Cerebellar nuclear complex (tissue), 1 donor: ENCODE measurements at regions not wholly inside any gene's neighbourhood (a gene's known extent, or its start where the extent isn't known, plus 50 kb on each side); places are given as distances from the start of the nearest gene placed in this dataset.

Experiments
- DNase-seq, 2 experiments: peaks; one replicate each; lab custom pipeline; 2025; lab: John Stamatoyannopoulos, UW

DNA sequence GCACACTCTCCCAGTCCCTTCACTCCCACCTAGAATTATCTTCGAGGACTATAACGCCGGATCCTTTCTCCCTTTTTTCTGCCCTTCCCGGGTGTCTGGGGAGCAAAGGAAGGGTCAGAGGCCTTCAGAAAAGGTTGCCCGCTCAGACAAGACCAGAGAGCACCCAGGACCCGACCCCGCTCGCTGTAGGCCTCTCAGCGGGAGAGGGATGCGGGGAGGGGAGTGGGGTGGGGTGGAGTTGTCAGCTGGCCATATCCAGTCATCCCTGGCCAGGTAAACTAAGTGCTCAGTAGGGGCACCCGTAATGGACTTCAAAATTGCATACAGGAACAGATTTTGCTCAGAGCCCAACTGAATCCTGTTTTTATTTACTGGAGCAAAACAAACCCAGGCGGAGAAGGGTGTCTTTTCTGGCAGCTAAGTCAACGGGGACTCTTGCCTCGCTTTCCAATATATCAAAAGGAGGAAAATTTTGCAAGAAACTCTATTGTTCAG, 65.0 kb downstream of the NOL4 start:
- DNase-seq, result no peak

DNA sequence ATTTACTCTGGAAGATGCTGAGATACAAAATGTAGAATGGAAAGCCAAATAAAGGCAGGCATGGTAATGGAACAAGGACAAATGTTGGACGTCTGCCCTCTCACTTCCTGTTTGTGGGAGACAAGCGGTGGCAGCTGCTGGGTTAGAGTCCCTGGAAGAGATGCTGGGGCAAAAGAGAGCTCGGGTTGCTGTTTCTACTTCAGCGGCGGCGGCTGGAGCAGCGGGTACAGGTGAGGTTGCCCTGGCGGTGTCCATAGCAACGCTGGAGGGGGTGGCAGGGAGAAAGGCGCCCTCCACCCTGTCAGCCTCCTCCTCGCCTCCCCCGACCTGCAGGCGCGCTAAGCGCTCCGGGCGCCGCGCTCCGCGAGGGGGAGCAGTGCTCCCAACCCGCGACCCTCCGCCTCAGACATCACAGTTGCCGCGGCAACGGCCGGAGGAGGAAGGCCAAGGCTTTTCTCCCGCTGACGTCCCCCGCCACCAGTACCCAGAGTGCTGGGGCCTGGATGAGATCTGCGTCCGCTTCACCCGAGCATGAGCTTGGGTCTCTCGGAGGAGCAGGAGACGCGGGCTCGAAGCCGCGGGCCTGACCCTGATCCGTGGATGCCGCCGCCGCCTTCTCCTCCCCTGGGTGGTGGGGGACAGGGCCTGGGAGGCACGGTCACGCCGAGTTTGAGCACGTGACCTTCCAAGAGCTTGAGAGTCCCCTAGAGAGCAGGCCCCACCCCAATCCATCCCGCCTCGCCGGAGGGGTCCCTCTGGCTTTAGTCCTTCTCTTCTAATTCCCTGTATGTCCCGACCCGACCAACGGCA, 65.6 kb downstream of the NOL4 start:
- peak; percentile 62 to 70 for DNase-seq

DNA sequence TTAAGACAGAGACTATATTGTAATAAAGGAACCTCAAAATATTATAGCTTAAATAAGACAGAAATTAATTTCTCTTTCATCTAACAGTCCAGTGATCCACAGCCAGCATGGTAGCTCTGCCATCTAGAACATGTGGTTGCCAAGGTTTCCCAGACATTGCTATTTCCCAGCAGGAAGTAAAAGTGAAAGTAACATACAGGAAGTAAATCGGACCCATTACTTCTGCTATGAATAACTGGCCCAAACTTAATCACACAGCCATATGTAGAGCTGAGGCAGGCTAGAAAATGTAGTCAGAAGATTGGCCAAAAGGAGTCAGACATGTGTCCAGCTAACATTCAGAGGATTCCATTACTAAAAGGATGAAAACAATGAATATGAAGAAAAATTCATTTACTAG, 71.0 kb downstream of the NOL4 start:
- no peak for DNase-seq

DNA sequence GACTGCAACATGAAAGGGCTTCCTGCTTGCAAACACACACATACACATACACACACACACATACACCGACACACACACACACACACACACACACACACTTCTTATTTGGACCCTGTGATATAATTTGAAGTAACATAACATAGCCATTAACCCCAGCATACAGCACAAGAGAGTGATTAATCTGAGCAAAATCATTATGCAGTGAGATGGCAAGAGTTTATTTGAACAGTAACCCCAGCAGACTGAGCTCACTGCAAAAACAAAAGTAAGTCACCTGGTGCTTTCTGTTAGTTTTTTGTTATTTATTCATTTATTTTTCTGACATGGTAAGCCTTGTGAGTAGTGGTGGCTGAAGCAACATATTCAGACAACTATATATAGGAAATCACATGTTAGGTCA, 93.7 kb downstream of the NOL4 start:
- DNase-seq, result no peak

DNA sequence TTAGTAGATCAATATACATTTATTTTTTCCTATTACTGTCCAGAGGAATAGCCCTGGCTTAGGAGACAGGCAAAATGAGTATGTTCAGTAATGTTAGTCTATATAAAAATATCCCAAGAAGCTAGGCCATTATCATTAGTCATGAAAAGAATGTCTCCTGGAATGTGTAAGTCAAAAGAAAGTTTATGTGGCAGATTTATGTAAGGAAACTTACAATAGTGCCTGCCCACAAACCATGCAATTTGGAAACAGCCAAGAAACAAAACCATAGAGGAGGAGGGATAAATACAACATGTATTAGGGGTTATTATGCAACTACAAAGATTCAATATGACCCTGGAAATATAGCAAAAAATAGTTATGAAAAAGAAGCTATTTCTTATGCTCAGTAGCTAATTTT, 96.3 kb downstream of the NOL4 start:
- DNase-seq, result no peak

DNA sequence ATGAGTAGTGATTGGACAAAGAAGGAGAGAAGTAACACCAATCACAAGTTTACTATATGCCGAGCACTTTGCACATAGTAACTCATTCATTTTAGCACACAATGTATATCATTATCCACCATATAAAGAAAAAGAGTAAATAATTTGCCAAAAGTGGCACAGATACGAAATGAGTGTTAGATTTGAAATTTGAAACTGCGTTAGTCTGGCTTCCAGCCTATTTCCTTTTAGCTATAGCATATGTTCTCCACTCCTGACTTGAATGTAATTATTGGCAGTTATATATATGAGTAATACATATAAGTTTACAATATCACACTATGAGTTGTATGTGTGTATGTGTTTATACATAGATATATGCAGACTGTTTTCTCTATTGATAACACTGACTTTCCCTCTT, 98.6 kb downstream of the NOL4 start:
- no peak for DNase-seq

DNA sequence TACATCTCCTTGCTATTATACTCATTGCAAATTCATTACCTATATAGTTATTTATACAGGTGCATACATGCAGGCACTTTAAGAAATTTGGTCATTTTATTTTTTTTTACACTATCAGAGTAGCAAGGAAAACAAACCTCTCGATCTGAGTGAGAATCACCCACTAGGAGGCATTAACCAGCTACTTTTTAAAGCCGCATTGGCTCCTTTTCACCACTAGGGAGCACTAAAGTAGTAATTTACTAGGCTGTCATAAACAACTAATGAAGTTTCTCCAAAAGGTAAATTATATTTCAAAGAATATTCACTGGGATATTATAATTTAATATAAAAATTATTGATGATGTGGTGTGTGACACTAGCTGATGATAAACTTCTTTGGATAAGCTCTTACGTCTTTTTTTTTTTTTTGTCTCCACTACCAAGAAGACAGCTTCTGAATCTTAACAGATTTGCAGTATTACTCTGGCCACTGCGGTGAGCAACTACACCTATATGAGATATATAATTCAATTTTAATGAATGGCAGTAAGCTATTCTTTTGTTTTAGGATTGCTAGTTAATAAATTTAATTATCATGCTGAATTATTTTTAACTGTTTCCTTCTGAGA, 101.9 kb downstream of the NOL4 start:
- DNase-seq, result peak in 1 of 2 experiments; percentile 17

DNA sequence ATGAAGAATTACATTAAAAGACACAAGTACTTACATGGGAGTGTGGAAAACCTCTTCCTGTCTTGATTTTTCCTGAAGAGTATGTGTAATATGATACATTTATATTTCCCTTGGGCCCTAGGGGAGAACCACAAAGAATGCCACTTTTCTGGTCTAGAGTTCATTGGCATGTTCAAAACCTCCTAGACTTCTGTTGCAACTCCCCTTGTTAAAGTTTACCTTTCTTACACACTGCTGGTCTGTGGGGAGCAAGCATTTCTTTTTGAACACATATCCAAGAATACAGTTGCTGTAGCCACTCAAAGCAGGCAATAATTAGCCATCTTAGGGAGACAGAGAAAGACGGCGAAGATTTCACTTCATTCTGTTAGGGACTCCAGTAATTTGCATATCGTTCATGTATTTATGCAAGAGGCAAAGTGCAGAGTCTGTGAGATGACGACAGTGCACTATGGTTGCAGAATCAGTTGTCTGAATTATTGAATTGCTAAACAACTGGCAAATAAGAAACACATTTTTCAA, 103.5 kb downstream of the NOL4 start:
- DNase-seq, result no peak

DNA sequence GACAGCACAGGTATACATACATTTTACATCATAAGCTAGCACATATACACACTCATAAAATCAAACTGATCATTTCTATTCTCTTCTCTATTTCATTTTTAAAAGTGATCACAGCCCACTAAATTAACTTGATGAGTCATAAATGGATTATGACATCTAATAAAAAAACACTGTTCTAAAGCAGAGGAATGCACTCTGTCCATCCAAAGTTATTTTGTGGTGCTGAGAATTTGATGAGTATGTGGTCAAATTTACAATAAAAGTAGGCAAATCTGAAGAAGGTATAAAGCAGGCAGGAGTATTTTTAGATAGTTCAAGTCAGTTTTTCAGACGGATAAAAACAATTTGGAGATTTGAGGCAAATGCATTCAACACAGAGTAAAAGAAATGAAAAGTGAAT, 104.4 kb downstream of the NOL4 start:
- DNase-seq, result no peak

DNA sequence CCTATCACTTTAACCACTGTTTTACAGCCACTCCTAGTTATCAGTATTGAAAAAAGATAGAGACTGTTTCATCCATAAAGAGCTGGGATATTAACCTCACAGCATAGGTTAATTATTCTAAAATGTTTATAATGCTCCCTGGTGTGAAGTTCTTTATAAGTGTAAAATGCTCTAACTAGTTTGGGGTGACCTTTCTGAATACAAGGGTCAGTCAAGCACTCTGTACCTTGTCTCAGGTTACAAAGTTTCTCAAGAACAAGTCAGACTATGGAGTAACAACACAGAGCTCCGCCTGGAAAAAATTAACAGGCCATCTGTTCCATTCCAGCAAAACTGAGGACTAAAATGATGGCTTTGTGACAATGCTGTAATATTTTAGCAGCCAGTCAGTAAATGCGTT, 107.4 kb downstream of the NOL4 start:
- DNase-seq, result no peak

DNA sequence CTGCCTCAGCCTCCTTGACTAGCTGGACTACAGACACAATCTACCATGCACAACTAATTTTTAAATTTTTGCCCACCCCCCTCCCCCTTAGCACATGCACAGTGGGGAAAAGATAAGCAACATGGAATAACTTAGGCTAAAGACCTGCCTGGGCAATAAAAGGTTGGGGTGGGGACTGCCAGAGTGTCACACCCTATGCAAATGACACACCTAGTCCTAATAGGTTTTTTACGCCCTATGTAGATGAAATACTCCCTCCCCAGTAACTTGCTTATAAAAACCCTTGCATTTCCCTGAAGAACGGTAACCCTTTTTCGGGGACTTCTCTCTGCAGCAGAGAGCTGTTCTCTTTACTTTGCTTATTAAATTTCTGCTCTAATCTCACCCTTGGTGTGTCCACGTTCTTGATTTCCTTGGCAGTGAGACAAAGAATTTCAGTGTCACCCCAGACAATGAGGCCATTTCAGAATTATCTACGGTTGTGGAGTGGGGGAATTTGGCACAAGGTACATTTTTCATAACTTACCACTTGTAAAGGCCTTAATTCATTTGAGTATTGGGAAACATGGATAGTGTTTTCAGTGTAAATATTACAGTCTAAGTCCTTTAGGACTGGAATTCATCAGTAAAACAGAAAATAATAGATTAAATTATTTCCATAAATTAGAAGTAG, 109.2 kb downstream of the NOL4 start:
- DNase-seq, result no peak

DNA sequence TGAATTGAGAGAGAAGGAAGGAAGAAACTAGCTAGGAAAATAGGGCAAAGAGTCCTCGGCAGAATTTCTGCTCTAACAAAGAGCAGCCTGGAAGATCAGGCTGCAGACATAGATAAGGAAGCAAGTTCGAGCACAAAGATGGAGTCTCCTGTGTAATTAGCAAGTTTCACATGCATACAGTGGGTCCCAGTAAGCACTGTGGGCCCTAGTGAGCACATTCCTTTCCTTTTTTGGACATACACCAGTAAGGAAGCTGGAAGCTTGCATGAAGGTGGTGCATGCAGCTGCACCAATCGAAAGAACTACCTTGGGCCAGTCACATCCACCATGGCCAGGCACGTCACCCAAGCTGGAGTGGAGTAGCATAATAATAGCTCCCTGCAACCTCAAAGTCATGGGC, 109.7 kb downstream of the NOL4 start:
- no peak for DNase-seq

DNA sequence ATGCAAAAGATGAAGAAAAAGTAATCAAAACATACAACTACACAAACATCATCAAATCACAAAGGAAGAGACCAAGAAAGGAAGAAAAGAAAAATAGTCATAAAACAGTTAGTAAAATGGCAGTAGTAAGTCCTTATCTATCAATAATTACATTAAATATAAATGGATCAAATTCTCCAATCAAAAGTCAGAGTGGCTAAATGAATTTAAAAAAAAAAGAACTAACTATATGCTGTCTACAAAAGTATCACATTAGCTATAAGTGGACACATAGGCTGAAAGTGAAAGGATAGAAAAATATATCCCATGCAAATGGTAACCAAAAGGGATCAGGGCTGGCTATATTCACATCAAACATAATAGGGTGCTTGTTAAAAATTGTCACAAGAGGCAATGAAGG, 116.5 kb downstream of the NOL4 start:
- DNase-seq, result no peak

DNA sequence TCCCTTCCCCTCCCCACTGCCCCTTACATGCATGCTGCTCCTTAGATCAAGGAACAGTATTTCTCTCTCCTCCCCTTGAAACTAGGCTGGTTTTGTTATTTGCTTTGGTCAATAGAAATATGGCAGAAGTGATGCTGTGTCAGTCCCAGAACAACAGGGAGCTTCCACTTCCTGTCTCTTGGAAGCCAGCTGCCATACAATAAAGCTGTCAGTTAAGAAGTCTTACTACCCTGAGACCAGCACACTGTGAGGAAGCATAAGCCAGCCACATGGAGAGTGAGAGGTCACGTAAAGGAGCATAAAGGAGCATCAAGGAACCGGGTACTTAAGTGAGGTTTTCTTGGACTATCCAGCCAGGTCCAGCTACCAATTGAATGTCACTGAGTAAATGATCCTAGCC, 126.6 kb downstream of the NOL4 start:
- DNase-seq, result no peak

DNA sequence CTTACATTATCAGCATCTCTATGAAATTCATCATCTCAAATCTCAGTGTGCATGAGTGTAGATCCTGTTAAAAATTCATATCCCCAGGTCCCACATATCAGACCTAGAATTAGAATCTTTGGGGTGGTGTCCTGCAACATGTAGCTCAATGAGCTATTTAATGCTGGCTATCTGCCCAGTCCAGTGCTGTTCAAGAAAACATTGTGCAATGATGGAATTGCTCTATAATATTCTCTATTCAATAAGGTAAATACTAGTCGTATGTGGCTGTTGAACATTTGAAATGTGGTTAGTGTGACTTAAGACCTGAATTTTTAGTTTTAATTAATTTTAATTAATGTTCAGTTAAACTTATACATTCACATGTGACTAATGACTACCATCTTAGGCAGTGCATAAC, 127.4 kb downstream of the NOL4 start:
- DNase-seq, result no peak

DNA sequence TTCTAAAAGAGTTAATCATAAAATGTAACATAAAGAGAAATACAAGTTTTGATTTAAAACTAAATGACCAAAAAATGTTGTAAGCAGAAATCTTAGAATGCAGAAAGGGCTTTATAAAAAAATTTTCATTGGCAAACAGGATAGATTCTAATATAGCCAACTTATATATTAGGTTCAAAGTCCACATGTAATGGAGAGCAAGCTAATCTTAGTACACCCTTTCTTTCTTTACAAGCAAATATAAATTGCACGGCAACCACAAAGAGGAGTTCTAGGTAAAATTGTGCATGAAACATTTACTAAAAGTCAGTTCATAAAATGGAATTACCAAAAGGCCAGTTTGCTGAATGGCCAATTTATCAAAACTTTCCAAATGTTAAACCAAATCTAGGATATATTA, 130.6 kb downstream of the NOL4 start:
- DNase-seq, result no peak

DNA sequence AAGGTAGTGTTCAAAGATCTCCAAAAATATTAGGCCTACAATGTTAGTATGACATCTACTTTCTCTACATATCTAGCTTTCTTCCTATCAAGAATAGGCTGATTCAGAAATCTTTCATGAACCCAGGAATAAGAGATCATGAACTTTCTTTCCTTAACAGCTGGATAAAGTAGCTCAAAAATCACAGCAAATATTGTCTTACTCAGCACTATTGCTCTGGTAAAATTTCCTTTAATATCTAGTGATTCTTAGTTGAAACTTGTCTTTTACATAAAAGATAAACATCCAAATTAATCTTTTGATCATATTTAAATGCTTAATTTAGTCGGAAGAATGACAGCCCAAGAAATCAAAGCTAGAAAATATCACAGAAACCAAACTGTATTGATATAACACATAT, 131.9 kb downstream of the NOL4 start:
- DNase-seq, result no peak

DNA sequence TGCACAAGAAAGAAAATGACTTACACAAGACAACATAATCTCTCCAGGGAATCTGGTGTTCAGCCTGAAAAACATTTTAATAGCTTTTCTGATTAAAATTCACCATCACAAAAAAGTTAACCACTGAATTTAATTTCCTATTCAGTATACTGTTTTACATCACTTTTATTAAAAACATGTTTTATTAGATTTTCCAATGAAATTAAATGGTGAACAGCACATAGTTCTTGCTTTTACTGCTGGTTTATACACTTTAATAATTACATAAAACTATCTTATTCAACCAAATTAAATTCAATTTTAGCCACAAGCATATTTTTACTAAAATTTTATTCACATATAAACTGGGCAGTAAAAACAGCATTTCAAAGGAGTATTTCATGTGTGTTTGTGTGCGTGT, 138.3 kb downstream of the NOL4 start:
- DNase-seq, result no peak

DNA sequence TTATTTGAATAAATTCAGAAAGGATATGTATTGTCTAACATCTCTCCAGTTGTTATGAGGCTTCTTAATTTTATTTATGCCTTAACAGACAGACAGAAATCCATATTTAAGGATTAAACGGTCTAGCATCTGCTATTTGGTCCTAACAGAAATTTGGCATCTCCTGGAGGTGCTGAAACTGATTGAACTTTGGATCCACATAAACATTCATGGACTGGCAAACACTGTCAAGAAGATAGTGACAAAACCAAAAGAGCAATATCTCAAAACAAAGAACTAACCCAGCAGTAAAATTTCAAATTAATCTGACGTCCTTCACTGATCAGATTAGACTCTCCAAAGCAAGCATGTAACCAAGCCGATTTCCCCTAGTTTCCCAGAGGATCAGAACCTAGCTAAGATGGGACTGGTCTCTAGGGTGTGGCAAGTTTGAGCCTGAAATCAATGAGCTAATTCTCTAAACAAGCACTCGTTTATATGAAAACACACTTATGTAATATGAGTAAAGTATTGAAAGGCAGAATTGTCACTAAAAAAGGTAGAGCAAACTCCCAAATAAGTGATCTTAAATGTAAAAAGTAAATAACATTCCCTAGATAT, 139.5 kb downstream of the NOL4 start:
- no peak for DNase-seq

DNA sequence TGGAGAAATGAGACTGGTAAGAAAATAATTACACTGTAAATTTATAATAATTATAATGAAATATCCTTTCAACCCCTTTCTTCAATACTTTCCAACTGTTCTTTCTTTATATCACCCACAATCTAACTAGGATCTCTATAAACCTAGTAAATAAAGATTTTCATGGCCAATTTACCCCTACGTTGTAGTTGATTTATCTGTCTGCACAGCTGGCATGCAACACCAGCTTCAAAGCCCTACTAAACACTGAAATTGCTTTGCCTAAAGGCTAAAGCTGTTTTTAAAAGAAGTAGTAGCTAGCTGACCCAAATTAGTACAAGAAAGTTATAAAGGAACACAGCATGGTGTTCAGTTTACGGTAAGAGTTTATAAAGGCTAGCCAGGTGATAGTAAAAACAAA, 140.1 kb downstream of the NOL4 start:
- no peak for DNase-seq

DNA sequence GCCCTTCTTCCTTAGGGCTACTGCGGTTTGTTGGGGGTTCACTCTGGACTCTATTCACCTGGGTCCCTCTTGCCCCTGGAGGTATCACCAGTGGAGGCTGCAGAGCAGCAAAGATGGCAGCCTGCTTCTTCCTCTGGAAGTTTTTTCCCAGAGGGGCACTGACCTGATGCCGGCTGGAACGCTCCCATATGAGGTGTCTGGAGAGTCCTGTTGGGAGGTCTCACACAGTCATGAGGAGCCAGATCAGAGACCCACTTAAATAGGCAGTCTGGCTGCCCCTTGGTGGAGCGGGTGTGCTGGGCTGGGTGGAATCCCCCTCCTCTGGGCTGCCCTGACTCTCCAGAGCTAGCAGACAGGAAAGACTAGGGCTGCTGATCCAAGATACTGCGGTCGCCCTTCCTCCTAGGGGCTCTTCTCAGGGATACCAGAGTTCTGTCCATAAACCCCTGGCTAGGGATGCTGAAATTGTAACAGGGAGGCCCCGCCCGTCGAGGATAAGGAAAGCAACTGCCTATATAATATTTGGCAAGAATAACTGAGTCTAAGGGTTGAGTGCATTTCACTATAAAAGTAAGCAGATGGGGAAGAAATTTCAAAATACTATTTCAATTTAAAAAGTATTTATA, 140.7 kb downstream of the NOL4 start:
- no peak for DNase-seq

DNA sequence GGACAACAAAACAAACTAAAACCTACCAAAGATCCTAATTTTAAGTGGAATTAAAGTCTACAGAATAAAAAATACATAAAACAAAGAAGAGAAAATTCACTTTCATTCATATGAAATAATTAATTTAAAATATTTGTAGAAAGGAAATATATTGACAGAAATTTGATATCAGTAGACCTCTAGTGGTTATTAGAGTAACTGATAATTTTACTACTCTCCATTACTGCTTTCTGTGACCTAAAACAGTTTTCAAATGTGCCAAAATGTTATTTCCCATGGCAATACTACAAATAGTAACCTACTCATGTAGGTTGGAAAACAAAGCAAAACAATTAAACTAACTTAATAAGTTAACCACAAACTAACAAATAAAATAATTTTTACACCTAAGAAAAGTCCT, 147.1 kb downstream of the NOL4 start:
- no peak for DNase-seq
